GM12872 (cell line): ENCODE measurements at regions not wholly inside any gene's neighbourhood (a gene's known extent, or its start where the extent isn't known, plus 50 kb on each side); places are given as distances from the start of the nearest gene placed in this dataset.

ENCODE experiments used
- TF ChIP-seq, protein P1 (sequence below): IDR thresholded peaks from 3 replicates; pipeline ENCODE4 v1.5.1; 2011; ENCODE audit warnings: low read depth, mild to moderate bottlenecking, low read length, moderate library complexity; ENCODE audit not compliant: insufficient read depth

DNA sequence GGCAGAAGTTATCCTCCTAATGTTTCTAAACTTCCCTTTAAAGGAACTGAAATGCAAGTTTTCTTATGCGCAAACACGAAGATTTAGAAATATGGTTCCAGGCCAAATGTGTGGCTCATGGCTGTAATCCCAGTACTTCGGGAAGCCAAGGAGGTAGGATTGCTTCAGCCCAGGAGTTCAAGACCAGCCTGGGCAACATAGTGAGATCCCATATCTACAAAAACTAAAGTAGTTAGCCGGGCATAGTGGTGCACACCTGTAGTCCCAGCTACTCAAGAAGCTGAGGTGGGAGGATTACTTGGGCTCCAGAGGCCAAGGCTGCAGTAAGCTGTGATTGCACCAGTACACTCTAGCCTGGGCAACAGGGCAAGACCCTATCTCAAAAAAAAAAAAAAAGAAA lies 95.8 kb upstream of the SCAF8 start:
- TF ChIP-seq, protein P1, sequence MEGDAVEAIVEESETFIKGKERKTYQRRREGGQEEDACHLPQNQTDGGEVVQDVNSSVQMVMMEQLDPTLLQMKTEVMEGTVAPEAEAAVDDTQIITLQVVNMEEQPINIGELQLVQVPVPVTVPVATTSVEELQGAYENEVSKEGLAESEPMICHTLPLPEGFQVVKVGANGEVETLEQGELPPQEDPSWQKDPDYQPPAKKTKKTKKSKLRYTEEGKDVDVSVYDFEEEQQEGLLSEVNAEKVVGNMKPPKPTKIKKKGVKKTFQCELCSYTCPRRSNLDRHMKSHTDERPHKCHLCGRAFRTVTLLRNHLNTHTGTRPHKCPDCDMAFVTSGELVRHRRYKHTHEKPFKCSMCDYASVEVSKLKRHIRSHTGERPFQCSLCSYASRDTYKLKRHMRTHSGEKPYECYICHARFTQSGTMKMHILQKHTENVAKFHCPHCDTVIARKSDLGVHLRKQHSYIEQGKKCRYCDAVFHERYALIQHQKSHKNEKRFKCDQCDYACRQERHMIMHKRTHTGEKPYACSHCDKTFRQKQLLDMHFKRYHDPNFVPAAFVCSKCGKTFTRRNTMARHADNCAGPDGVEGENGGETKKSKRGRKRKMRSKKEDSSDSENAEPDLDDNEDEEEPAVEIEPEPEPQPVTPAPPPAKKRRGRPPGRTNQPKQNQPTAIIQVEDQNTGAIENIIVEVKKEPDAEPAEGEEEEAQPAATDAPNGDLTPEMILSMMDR, result no peak

DNA sequence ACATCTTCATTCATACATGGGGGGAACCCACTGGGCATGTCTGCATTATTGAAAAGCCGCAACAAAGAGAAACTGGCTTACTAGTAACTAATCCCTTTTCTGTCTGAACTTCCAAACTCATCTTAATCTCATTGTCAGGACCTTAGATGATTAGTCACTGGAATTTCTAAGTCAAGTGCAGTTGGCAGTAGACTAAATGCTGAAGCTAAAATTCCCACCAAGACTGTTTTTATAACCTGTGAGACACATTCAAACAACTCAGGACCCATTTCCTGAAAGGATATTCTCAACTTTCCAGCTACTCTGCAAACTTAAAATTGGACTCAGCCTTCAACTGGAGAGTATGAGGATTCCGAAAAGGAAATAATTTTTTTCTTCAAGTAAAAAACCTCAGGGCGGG lies 94.8 kb upstream of the SCAF8 start:
- TF ChIP-seq, protein P1, result no peak

DNA sequence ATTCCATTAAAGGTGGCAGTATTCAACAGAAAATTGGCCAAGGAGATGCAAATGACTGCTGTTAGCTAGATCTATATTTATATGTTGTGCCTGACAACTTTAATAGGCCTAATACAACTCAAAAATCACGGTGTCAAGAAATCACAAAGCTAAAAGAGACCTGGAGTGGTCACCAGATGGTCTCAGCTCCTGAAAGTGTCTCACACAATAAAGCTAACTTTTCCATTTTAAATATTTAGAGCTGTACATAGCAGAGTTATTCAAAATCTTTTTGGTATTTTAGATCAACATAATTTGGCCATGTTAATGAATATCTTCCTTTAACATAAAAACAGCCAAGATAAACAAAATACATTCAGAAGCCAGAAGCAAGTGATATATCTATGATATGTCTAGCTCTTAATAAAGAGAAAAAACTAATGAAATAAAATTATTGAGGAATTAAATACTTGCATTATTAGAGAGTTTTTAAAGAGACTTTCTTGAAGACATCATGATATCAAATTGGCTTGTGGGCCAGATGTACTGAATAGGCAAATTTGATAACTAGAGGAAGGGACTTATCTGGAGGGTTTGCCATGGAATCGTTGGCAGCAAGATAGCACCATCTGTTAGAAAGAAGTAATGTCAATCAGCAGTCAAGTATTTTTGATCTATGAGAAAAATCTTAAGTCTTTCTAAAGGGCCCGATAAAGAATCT lies 84.9 kb upstream of the SCAF8 start:
- TF ChIP-seq, protein P1, result no peak

DNA sequence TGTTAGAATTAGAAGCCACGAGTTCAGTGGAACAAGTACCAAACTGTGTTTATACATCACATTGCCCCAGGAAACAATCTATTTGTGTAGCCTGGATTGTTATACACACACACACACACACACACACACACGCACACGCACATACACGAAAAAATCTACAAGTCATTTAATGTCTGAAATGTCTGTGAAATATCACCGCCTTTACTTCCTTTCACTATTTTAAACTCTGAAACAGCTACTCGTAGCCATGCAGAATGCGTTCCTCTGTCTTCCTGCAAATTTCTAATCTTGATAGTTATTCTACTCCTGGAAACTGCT lies 84.4 kb upstream of the SCAF8 start:
- TF ChIP-seq, protein P1, result no peak

DNA sequence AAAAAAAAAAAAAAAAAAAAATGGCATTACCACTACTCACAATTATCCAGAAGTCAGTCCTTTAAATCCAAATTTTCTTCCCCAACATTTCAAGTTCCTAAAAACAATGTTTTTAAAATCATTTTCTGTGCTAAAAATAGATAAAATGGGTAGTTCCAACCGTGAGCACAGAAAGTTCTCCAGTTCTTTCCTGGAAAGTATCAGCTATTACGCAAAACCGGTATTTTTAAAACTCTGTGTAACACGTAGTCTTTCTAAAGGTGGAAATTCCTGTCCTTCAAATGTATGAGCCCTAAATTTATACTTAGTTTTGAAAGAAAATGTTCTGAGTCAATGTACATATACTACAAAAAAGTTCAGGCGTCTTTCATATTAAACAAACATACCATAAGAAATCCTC lies 83.5 kb upstream of the SCAF8 start:
- TF ChIP-seq, protein P1, result no peak

DNA sequence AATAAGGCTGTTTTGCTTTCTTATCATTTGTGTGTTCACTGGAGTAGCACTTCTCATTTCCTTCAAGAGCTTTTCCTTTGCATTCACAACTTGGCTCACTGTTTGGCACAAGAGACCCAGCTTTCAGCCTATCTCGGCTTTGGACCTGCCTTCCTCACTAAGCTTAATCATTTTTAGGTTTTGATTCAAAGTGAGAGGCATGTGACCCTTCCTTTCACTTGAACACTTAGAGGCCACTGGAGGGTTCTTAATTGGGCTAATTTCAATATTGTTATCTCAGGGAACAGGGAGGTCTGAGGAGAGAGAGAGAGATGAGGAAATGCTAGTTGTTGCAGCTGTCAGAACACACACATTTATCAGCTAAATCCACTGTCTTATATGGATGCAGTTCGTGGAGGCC lies 82.9 kb upstream of the SCAF8 start:
- TF ChIP-seq, protein P1, result no peak

DNA sequence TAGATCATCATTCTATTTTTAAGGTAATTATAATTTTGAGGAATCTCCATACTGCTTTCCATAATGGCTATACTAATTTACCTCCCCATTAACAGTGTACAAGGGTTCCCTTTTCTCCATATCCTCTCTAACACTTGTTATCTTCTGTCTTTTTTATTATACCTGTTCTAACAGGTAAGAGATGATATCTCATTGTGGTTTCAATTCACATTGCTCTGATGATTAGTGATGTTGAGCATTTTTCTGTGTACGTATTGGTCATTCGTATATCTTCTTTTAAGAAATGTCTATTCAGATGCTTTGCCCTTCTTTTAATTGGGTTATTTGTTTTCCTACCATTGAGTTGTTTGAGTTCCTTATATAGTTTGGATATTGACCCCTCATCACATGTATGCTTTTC lies 81.6 kb upstream of the SCAF8 start:
- TF ChIP-seq, protein P1, result no peak
